ENCODE measurements at regions not wholly inside any gene's neighbourhood (a gene's known extent, or its start where the extent isn't known, plus 50 kb on each side); places are given as distances from the start of the nearest gene placed in this dataset.

DNA sequence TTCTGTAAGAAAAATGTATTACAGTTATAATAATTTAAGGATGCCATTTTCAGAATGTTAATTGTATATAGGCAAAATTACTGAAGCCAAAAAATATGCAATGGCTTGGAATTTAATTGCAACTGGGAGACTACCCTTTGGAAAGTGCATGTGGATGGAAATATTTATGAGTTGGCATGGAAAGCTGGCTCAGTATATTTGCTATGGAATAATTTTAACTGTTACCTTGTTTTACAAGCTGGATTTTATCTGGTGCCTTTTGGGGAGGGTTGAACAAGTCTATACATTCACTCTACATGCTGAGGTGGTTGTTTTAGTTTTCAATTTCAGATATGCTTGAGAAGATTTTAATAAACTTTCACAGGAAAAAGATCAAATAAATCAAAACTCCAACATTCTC, 80.9 kb upstream of the ABCB5 start:
- no peak for DNase-seq
- no peak overlapping the region for H3K9ac ChIP-seq (ENCODE audit: insufficient read depth in 1 of 2, low read length in 2 of 2)
- H3K9me3 ChIP-seq (ENCODE audit: control insufficient read depth in 4 of 4, insufficient read depth in 3 of 4, low read length in 3 of 4): no peaks in the 10 kb centered on the region
- H3K4me3 ChIP-seq: no peak overlapping the region
- H3K27me3 ChIP-seq (ENCODE audit: control insufficient read depth in 3 of 3, insufficient read depth in 3 of 3, low read length in 2 of 3): no peaks in the 10 kb centered on the region
- TF ChIP-seq, protein P1, sequence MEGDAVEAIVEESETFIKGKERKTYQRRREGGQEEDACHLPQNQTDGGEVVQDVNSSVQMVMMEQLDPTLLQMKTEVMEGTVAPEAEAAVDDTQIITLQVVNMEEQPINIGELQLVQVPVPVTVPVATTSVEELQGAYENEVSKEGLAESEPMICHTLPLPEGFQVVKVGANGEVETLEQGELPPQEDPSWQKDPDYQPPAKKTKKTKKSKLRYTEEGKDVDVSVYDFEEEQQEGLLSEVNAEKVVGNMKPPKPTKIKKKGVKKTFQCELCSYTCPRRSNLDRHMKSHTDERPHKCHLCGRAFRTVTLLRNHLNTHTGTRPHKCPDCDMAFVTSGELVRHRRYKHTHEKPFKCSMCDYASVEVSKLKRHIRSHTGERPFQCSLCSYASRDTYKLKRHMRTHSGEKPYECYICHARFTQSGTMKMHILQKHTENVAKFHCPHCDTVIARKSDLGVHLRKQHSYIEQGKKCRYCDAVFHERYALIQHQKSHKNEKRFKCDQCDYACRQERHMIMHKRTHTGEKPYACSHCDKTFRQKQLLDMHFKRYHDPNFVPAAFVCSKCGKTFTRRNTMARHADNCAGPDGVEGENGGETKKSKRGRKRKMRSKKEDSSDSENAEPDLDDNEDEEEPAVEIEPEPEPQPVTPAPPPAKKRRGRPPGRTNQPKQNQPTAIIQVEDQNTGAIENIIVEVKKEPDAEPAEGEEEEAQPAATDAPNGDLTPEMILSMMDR (IDR thresholded peaks at IDR 0.05; ENCODE audit: control extremely low read depth, extremely low read depth): no peak
- H3K36me3 ChIP-seq (ENCODE audit: control insufficient read depth in 4 of 4, insufficient read depth in 4 of 4, low read length in 4 of 4): no peaks in the 10 kb centered on the region
- H3K4me1 ChIP-seq (ENCODE audit: control insufficient read depth in 5 of 5, insufficient read depth in 5 of 5, low read length in 5 of 5): no peaks in the 10 kb centered on the region
- no peak for ATAC-seq (ENCODE audit: insufficient read depth, low FRiP score)
- H3K27ac ChIP-seq (ENCODE audit: low read depth in 1 of 2, low read length in 1 of 2): no peak overlapping the region

DNA sequence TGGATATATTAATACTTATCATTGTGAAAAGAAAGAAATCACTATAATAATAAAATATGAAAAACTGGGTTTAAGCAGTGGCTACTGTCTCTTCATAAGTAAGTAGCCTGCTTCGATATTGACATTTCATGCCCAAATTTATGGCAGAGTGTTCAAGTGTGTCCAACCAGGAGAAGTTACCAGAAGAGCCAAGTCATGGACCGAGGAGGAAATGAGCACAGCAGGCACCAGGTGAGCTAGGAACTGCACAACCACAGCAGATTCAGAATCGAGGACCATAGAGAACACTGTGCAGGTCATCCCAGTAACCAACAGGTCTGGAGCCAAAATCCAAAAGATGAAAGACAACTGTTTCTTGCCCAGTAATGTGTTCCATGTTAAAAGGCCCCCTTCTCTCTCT, 79.9 kb upstream of the ABCB5 start:
- H3K9ac ChIP-seq (ENCODE audit: insufficient read depth in 1 of 2, low read length in 2 of 2): no peak overlapping the region
- no peak overlapping the region for H3K4me3 ChIP-seq
- TF ChIP-seq, protein P1 (IDR thresholded peaks at IDR 0.05; ENCODE audit: control extremely low read depth, extremely low read depth): no peak
- WGBS, 2 donors: 75 to 92% methylated on average over 3 of the region's 3 CpGs
- no peaks in the 10 kb centered on the region for H3K36me3 ChIP-seq (ENCODE audit: control insufficient read depth in 4 of 4, insufficient read depth in 4 of 4, low read length in 4 of 4)
- no peak for DNase-seq
- no peaks in the 10 kb centered on the region for H3K9me3 ChIP-seq (ENCODE audit: control insufficient read depth in 4 of 4, insufficient read depth in 3 of 4, low read length in 3 of 4)
- no peak overlapping the region for H3K27ac ChIP-seq (ENCODE audit: low read depth in 1 of 2, low read length in 1 of 2)
- no peaks in the 10 kb centered on the region for H3K4me1 ChIP-seq (ENCODE audit: control insufficient read depth in 5 of 5, insufficient read depth in 5 of 5, low read length in 5 of 5)
- no peaks in the 10 kb centered on the region for H3K27me3 ChIP-seq (ENCODE audit: control insufficient read depth in 3 of 3, insufficient read depth in 3 of 3, low read length in 2 of 3)
- ATAC-seq (ENCODE audit: insufficient read depth, low FRiP score): no peak

DNA sequence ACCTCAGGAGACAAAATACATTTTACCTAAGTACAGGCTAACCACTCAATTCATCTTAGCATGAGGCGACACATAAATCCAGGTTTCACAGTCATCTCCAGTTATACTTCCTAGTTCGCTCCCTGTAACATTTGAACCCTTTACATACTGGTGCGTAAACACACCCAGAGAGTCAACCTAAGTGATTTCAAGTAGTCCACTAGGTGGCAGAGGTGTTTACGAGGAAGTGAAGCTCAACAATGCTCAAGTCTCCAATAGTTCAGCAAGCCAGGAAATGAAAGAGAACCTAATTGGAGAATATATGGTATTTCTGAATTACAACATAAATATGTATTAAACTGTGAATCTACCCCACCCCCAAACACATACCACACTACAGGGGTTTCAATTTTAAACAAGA, 76.3 kb upstream of the ABCB5 start:
- Histone ChIP-seq H3K4me1 (ENCODE audit: control insufficient read depth in 5 of 5, insufficient read depth in 5 of 5, low read length in 5 of 5) (no peaks in the 10 kb centered on the region), H3K4me3 (no peak overlapping the region), H3K27ac (ENCODE audit: low read depth in 1 of 2, low read length in 1 of 2) (no peak overlapping the region), H3K36me3 (ENCODE audit: control insufficient read depth in 4 of 4, insufficient read depth in 4 of 4, low read length in 4 of 4) (no peaks in the 10 kb centered on the region), H3K9ac (ENCODE audit: insufficient read depth in 1 of 2, low read length in 2 of 2) (no peak overlapping the region), H3K9me3 (ENCODE audit: control insufficient read depth in 4 of 4, insufficient read depth in 3 of 4, low read length in 3 of 4) (no peaks in the 10 kb centered on the region), H3K27me3 (ENCODE audit: control insufficient read depth in 3 of 3, insufficient read depth in 3 of 3, low read length in 2 of 3) (no peaks in the 10 kb centered on the region)
- ATAC-seq (ENCODE audit: insufficient read depth, low FRiP score) (no peak), DNase-seq (no peak)
- TF ChIP-seq, protein P1 (IDR thresholded peaks at IDR 0.05; ENCODE audit: control extremely low read depth, extremely low read depth): no peak
- 90 to 94% methylated on average over 4 of the region's 4 CpGs for WGBS, 2 donors

DNA sequence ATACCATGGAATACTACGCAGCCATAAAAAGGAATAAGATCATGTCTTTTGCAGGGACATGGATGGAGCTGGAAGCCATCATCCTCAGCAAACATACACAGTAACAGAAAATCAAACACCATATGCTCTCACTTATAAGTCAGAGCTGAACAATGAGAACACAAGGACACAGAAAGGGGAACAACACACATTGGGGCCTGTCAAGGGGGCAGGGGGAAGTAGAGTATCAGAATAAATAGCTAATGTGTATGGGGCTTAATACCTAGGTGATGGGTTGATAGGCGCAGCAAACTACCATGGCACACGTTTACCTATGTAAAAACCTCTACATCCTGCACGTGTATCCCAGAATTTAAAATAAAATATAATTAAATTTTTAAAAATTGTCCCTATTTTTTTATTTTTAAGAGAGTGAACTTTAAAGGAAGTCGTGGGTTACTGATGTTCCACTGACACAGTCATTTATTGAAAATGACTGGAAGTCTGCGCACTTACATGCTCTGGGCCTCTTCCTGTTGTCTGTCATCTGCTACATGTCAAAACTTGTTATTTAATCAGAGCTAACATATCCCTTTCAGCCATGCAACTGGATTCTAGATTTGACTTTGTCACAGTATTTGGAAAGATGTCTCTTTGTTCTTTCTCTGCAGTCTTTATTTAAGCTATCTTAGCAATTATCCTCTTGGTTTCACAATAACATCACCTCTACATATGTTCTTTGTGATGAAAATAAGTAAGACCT, 73.7 kb upstream of the ABCB5 start:
- TF ChIP-seq, protein P1 (IDR thresholded peaks at IDR 0.05; ENCODE audit: control extremely low read depth, extremely low read depth): no peak
- Histone ChIP-seq H3K9ac (ENCODE audit: insufficient read depth in 1 of 2, low read length in 2 of 2) (no peak overlapping the region), H3K27me3 (ENCODE audit: control insufficient read depth in 3 of 3, insufficient read depth in 3 of 3, low read length in 2 of 3) (no peaks in the 10 kb centered on the region), H3K27ac (ENCODE audit: low read depth in 1 of 2, low read length in 1 of 2) (no peak overlapping the region), H3K4me3 (no peak overlapping the region), H3K36me3 (ENCODE audit: control insufficient read depth in 4 of 4, insufficient read depth in 4 of 4, low read length in 4 of 4) (no peaks in the 10 kb centered on the region), H3K4me1 (ENCODE audit: control insufficient read depth in 5 of 5, insufficient read depth in 5 of 5, low read length in 5 of 5) (no peaks in the 10 kb centered on the region), H3K9me3 (ENCODE audit: control insufficient read depth in 4 of 4, insufficient read depth in 3 of 4, low read length in 3 of 4) (no peaks in the 10 kb centered on the region)
- peak in 2 of 3 donors; percentile 7 to 9 for DNase-seq
- WGBS, 2 donors: 68 to 70% methylated on average over 6 of the region's 6 CpGs
- ATAC-seq (ENCODE audit: insufficient read depth, low FRiP score): no peak
